HCT116 (cell line): ENCODE measurements at regions not wholly inside any gene's neighbourhood (a gene's known extent, or its start where the extent isn't known, plus 50 kb on each side); places are given as distances from the start of the nearest gene placed in this dataset.

Experiments used
- ATAC-seq: fragments of 200-7000 bp; cut with Tn5 transposase; 2 replicates; pipeline ENCODE4 v1.9.1; 2020; ENCODE audit warnings: mild to moderate bottlenecking, moderate library complexity
- BruUV-seq: library from RNA; stranded (reverse); fragments of 400-500 nt; replicated peaks from 2 replicates; lab custom pipeline; 2021; lab: Mats Ljungman, UMichigan
- CTCF ChIA-PET: fragments of 300-600 bp; sonication (Branson Sonifier 250); formaldehyde crosslinking; loops from one replicate; lab custom pipeline; 2021; ENCODE audit warnings: antibody characterized with exemption; lab: Charles Lee
- POLR2A ChIA-PET: fragments of 300-600, 350-600 bp; sonication (Branson Sonifier 250); formaldehyde crosslinking; loops from one replicate; lab custom pipeline; 2021; ENCODE audit warnings: antibody characterized with exemption; lab: Charles Lee
- RAD21 ChIA-PET, 2 experiments: fragments of 300-600 bp; sonication (Branson Sonifier 250); formaldehyde crosslinking; loops; one replicate each; lab custom pipeline; 2023; ENCODE audit warnings: low total read pairs in 2 of 2; ENCODE audit not compliant: uncharacterized antibody in 2 of 2, unreplicated experiment in 2 of 2, low non-redundant PET in 1 of 2; lab: Charles Lee
- DNase-seq: peaks from one replicate; pipeline ENCODE4 v3.0.0-alpha.2; 2010; ENCODE audit warnings: low read depth, low spot score
- H2AFZ ChIP-seq: fragments of 200-600 bp; shearing (Covaris generic), sonication (generic); 2 replicates; pipeline ENCODE4 v1.6.1; 2017; ENCODE audit warnings: low read depth, mixed run types, mixed read lengths, antibody characterized with exemption, low read length; ENCODE audit not compliant: poor library complexity, severe bottlenecking
- H3K27ac ChIP-seq: 2 replicates; pipeline ENCODE4 v1.5.1; 2012; ENCODE audit warnings: low read depth, low read length
- H3K27me3 ChIP-seq: fragments of 200-600 bp; sonication (generic); 2 replicates; pipeline ENCODE4 v1.6.1; 2016; ENCODE audit warnings: mixed run types, low read length, mixed read lengths; ENCODE audit not compliant: insufficient read depth
- H3K36me3 ChIP-seq, 2 experiments: fragments of 200-500 bp in 1 of 2; fragments of 200-600 bp in 1 of 2; sonication (Bioruptor generic) in 1 of 2; sonication (generic) in 1 of 2; 2 replicates each; pipeline versions ENCODE4 v1.5.1 to v1.6.1; 2014 to 2016; ENCODE audit warnings: low read length in 2 of 2, inconsistent platforms in 1 of 2, mixed read lengths in 1 of 2, mixed run types in 1 of 2; ENCODE audit not compliant: insufficient read depth in 2 of 2, control insufficient read depth in 1 of 2
- H3K4me1 ChIP-seq, 2 experiments: fragments of 200-600 bp in 1 of 2; sonication (generic) in 1 of 2; 2 replicates each; pipeline versions ENCODE4 v1.5.1 to v1.6.1; 2012 to 2017; ENCODE audit warnings: low read length in 2 of 2, inconsistent platforms in 1 of 2, mild to moderate bottlenecking in 1 of 2, mixed read lengths in 1 of 2, mixed run types in 1 of 2, moderate library complexity in 1 of 2; ENCODE audit not compliant: insufficient read depth in 2 of 2, control insufficient read depth in 1 of 2
- H3K4me2 ChIP-seq: fragments of 200-600 bp; sonication (generic); 2 replicates; pipeline ENCODE4 v1.6.1; 2017; ENCODE audit warnings: mixed run types, low read length, mixed read lengths
- H3K4me3 ChIP-seq, 2 experiments: fragments of 200-600 bp in 1 of 2; sonication (generic) in 1 of 2; replicated peaks in 1 of 2; 2 replicates each; pipeline ENCODE4 v1.5.1; 2011 to 2016; ENCODE audit warnings: low read length in 2 of 2, control low read depth in 1 of 2, low read depth in 1 of 2, mild to moderate bottlenecking in 1 of 2, mixed read lengths in 1 of 2, mixed run types in 1 of 2
- H3K79me2 ChIP-seq: fragments of 200-600 bp; sonication (generic); 2 replicates; pipeline ENCODE4 v1.6.1; 2017; ENCODE audit warnings: mild to moderate bottlenecking, mixed run types, low read length, moderate library complexity, mixed read lengths; ENCODE audit not compliant: insufficient read depth
- H3K9ac ChIP-seq: fragments of 200-600 bp; sonication (generic); 2 replicates; pipeline ENCODE4 v1.6.1; 2016; ENCODE audit warnings: low read length, mixed read lengths
- H3K9me2 ChIP-seq: fragments of 200-600 bp; sonication (generic), shearing (Covaris generic); 2 replicates; pipeline ENCODE4 v1.6.1; 2017; ENCODE audit warnings: mixed run types, mild to moderate bottlenecking, moderate library complexity; ENCODE audit not compliant: insufficient read depth
- H3K9me3 ChIP-seq, 2 experiments: fragments of 200-500 bp in 1 of 2; fragments of 200-600 bp in 1 of 2; sonication (Bioruptor generic) in 1 of 2; sonication (generic) in 1 of 2; 2 replicates each; pipeline ENCODE4 v1.6.1; 2014 to 2017; ENCODE audit warnings: low read length in 2 of 2, mixed read lengths in 2 of 2, inconsistent platforms in 1 of 2, low read depth in 1 of 2, mild to moderate bottlenecking in 1 of 2, mixed run types in 1 of 2, moderate library complexity in 1 of 2; ENCODE audit not compliant: control insufficient read depth in 1 of 2, insufficient read depth in 1 of 2
- H4K20me1 ChIP-seq: fragments of 200-600 bp; sonication (generic), shearing (Covaris generic); 2 replicates; pipeline ENCODE4 v1.6.1; 2017; ENCODE audit warnings: mixed run types, mild to moderate bottlenecking, moderate library complexity; ENCODE audit not compliant: insufficient read depth
- EGR1 ChIP-seq: IDR thresholded peaks from 2 replicates; pipeline ENCODE4 v1.6.1; 2012; ENCODE audit warnings: low read depth
- REST ChIP-seq: IDR thresholded peaks from 2 replicates; pipeline ENCODE4 v1.6.1; 2012; ENCODE audit warnings: low read depth
- ZBTB33 ChIP-seq: IDR thresholded peaks from 2 replicates; pipeline ENCODE4 v1.6.1; 2011; ENCODE audit warnings: mild to moderate bottlenecking, low read length, moderate library complexity; ENCODE audit not compliant: insufficient replicate concordance; ENCODE audit errors: extremely low read depth
- intact Hi-C: fragments of 100-400 bp; cut with micrococcal nuclease; formaldehyde crosslinking; loops from 2 replicates; pipeline ENCODE4 v1.10.0; 2022

- no peak for TF ChIP-seq REST
Measured at GRCh38 chr13:86838411-86839120, 832.6 kb upstream of the SLITRK5 start (continued).

GRCh38 chr13:86839221-86839620 is 832.0 kb upstream of the SLITRK5 start:
- CTCF ChIA-PET, result no interaction called here
- TF ChIP-seq ZBTB33 (no peak), EGR1 (no peak)
- Histone ChIP-seq H3K27ac (no peak overlapping the region), H3K27me3 (no peaks in the 10 kb centered on the region), H3K4me2 (no peak overlapping the region), H3K9me2 (no peaks in the 10 kb centered on the region), H3K9ac (no peak overlapping the region), H3K79me2 (no peaks in the 10 kb centered on the region), H3K4me1 (no peaks in the 10 kb centered on the region), H3K36me3 (no peaks in the 10 kb centered on the region), H3K9me3 (no peaks in the 10 kb centered on the region; a peak in 2 of 4 replicates), H2AFZ (no peak overlapping the region), H4K20me1 (no peaks in the 10 kb centered on the region), H3K4me3 (no peak overlapping the region)
- POLR2A ChIA-PET, result no interaction called here
- DNase-seq, result no peak
- intact Hi-C loops, result no loop called here
- RAD21 ChIA-PET, result no interaction called here
- BruUV-seq, result no TSS peak
- ATAC-seq, result no peak
